Kidney glomerular epithelial cell (primary cell): ENCODE measurements at regions not wholly inside any gene's neighbourhood (a gene's known extent, or its start where the extent isn't known, plus 50 kb on each side); places are given as distances from the start of the nearest gene placed in this dataset.
A peak's percentile ranks its signal among the peaks of the same experiment; 100 is the strongest.
"Not testable (repeated sequence)": the region's sequence is repeated elsewhere in the genome, so short reads cannot be mapped to it uniquely, and the experiment has no call there.

ENCODE experiments used
- DNase-seq: peaks from one replicate; lab custom pipeline; 2025; lab: John Stamatoyannopoulos, UW

DNA sequence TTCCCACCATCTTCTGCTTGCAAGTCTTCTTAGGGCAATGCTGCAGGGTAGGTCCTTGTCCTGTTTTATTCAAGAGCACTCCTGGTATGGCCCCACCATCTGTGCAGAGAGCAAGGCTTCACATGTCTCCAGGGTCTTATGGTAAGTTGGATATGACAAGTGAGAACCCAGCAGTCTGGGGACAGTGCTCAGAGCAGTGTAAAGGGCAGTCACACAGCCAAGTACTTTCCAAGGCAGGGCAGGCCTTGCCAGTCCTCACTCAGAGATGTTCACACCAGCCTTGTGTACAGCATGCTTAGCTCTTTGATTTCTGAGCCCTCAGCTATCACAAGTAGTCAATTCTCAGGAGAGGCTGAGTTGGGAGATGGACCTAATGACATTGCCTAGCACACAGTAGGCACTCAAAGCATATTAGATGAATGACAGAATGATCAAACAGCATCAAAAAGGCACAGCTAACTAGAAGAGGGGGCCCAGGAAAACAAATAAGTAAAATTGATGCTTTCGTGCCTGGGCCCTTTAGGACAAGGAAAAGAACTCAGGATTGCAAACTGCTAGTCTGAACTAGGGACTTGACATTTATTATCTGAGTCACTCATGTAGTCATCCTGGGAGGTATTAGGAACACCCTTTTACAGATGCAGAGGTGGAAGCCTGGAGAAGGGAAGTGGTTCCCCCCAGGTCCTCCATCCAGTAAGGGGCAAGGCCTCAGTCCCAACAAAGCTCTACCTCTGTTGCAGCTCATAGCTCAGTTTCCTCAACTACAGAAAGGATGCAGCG lies 86.7 kb upstream of the CTAGE1 start:
- DNase-seq: peak; percentile 35

DNA sequence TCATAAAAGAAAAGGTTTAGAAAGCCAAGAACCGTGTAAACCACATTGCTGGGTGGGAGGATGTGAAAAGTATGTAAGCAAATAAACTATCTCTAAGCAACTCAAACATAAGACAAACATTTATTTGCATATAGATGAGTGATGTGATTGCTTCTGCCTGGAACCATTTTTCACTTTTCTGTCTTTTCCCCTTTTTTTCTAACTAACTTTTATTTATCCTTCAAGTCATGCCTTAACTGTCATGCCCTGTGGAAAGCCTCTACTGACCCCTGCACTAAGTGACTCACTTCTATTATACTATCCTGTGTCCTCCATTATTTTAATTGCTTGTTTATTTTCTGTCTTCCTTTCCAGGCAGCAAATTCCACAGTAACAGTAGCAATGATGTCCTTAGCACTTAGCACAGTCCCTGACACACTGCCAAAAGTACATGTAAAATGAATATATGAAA lies 87.5 kb upstream of the CTAGE1 start:
- peak; percentile 25 for DNase-seq

DNA sequence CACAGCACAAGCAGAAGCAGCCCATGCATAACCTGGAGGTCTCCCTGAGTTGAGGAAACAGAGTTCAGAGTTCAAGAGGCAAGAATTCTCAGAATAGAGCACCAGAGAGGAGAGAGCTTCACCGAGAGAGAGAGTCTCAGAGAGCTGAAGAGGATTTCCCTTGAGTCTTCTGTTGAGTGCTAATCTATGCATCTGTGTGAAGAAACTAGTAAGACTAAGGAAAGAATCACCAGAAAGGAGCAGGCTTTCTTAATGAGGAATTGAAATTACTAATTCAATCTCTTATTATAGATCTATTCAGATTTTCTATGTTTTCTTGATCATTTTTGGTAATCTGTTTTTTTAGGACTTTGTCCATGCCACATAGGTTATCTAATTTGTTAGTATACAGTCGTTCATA lies 89.3 kb upstream of the CTAGE1 start:
- DNase-seq: no peak

DNA sequence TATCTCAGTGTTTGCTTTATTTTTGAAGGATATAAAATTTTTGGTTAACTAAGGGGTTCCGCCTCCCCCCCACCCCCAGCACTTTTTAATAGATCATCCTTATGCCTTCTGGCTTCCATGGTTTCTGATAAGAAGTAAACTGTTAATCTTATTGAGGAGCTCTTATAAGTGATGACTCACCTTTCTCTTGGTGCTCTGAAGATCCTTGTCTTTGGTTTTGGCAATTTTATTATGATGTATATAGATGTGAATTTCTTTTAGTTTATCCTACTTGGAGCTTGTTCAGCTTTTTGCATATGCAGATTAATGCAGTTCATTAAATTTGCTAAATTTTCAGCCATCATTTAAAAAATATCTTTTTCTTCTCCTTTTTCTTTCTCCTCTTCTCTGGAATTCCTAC lies 91.7 kb upstream of the CTAGE1 start:
- no peak for DNase-seq

DNA sequence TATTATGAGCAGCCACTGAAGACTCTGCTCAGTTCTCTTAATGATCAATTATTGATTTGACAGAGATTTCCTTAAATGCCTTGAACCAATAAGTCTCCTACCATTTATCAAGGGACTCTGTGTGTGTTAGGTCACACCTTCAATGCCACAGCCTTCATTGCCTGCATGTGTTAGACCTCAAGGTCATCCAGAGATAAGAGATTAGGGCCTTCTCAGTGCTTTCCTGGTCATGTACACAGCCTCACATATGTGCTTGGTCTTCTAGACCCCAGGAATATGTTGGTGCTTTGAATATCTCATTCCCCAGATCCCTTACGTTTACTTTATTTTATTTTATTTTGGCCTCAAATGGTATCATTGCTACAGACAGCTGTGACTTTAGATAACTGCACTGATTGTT lies 93.0 kb upstream of the CTAGE1 start:
- DNase-seq: no peak

DNA sequence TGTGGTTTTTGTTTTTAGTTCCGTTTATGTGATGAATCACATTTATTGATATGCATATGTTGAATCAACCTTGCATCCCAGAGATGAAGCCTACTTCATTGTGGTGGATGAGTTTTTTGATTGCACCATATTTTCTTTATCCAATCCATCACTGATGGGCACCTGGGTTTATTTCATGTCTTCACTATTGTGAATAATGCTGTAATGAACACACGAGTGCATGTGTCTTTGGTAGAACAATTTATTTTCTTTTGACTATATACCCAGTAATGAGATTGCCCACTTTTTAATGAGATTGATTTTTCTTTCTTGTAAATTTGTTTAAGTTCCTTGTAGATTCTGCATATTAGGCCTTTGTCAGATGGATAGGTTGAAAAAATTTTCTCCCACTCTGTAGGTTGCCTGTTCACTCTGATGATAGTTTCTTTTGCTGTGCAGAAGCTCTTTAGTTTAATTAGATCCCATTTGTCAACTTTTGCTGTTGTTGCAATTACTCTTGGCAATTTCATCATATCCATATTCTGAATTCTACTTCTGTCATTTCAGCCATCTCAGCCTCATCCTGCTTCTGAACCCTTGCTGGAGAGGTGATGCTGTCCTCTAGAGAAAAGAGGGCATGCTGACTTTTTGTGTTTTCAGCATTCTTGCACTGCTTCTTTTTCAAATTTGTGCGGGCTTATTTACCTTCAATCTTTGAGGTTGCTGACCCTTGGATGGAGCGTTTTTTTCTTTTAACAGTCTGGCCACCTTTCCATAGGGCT lies 96.2 kb upstream of the CTAGE1 start:
- no peak for DNase-seq

DNA sequence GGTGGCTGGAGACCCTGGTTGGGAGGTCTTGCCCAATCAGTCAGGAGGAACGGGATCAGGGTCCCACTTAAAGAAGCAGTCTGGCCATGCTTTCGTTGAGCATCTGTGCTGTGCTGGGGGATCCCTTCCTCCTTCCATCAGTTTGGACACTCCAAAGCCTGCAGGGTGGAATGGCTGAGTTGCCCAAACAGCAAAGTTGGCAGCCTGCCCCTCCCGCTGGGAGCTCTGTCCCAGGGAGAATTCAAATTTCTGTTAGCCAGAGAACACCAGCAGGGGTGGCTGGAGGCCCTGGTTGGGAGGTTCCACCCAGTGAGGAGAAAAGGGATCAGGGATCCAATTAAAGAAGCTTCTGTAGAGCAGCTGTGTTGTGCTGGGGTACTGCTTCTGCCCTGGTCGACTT lies 96.9 kb upstream of the CTAGE1 start:
- DNase-seq: no peak

DNA sequence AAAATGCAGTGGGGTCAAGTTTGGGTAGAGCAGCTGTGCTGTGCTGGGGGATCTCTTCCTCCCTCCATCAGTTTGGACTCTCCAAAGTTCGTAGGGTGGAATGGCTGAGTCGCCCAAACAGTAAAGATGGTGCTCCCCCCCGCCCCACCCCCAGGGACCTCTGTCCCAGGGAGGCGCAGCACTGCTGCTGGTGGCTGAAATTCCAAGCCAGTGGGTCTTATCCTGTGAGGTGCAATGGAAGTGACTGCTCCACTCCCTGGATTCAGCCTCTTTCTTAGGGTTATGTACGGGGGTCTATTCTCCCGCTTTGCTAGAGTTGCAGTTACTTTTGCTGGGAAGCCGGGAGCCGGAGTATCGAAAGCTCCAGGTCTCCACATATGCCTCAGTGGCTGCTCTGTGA lies 97.5 kb upstream of the CTAGE1 start:
- no peak for DNase-seq

DNA sequence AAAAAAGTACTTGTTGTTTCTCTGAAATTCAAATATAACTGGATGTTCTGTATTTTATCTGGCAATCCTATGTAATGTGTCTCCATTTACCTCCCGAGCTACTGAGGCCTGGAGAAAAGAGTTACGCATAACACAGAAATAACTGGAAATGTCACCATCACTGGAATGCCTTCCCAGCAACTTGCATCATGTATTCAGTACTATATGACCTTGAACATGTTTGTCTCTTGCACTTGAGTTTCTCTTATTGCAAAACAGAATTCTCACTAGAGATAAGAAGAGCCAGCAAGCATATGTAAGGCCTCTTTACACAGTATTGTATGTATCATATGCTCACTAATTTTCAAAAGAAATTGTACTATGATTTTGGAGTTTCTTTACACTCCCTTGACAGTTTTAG lies 99.6 kb upstream of the CTAGE1 start:
- no peak for DNase-seq

DNA sequence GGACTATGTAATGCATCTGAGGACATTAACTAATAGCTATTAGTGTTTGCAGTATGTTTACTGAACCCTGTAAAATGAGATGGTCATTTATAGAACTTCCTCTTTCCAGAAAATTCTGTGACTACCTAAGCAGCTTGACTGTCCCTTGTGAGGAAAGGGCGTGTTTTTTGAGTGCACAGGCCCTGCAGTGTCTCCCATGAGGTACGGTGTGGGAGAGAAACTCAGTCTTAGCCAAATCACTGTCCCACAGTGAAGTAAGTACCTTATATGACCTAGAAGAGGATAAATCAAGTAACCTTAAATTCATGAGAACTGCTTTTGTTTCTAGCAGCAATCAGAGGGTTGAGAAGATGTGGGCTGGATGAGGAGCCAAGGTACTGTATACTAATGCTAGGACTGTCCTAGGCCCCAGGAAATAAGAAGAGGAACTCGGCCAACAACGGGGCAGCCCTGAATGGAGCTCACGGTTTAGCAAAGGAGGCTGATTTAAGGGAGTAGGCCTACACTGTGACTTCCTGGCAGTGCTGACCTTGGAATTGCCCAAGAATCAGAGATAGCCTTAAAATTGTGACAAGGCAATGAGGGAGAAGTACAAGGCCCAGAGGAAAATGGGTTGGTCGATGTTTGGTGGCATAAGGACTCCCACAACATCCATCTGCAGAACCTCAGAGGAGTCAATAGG lies 103.5 kb upstream of the CTAGE1 start:
- DNase-seq: no peak

DNA sequence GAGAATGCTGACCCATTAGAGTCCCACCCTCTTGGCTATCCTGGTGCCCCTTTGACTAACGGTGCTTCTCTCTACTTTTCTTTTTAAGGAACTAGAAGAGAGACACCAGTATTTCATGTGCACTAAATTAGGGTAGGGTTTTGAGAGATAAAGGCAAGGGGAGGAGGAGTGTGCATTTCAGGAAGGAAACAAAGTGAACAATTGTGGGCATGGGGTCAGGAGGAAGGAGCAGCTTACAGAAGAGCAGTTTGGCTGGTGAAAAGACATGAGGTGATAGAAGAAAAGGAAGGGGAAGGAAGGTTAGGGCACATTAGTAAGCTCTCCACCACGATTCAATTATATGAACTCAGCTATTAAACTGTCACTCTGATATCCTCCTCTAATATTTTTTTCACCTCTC lies 105.8 kb upstream of the CTAGE1 start:
- DNase-seq: no peak

DNA sequence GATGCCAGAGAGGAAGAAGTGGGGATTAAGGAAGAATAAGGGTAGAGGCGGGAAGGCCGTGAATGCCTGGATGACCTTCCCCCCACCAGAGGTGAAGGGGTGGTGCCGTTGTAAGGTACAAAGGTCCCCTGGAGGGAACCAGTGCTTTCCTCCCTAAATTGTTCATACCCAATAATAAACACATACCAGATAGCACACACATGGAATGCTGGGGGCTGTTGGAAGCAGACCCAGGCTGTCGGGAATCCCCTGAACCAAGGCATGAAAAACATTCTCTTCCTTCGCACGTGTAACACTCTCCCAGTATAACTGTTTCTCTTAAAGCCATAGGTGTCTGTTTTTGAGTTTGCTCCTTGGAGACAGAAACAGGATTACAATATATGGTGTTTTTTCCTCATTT lies 107.1 kb upstream of the CTAGE1 start:
- no peak for DNase-seq

DNA sequence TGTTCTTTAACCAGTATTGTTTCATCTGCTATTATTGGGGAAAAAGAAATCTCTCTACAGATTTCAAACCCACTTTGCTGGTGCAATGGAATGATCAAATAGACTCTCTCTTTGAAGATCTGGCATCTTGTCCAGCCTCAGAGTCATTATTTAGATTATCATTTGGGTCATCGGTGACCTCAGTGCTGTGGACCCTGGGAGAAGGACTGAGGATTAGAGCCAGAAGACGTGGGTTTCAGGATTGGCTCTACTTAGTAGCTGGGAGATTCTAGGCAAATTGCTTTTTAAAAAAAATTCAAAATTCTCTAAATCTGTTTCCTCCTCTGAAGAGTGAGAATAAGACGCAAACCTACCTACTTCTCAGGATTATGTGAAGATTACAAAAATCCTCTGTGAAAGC lies 107.6 kb upstream of the CTAGE1 start:
- no peak for DNase-seq

DNA sequence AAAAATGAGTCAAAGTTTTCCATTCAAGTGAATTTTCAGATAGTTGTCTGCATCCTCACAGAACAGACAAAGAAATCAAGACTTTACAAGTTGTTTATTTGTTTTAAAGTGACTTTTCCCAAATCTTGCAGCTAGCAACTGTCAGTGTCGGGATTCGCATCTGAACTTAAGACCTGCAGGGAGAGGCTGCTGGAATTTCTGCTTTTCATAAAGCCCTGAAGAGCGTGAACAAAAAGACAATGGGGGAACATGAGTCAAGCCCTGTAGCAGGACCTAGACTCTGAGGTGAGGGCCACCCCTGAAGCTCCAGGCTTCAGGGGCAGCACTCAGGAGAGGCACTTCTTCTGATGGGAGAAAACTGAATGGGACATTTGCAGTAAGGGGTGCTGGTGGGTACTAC lies 108.2 kb upstream of the CTAGE1 start:
- no peak for DNase-seq

DNA sequence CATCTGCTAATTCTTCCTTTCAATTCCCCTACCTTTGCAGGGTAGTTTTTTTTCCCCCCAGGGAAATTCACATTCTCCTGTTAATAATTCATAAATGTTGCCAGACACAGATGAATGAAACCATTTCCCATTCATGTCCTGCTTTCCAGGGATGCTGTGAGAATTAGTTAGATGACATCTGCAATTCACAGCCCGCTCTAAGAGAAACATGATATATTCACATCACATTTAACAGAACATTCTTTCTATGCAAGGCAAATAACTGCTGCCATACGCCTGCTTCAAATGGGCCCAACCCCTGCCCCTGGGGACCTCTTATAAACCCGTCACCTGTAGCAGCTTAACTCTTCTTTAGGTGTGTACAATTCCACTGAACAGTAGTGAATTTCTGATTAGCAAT lies 110.6 kb upstream of the CTAGE1 start:
- no peak for DNase-seq

DNA sequence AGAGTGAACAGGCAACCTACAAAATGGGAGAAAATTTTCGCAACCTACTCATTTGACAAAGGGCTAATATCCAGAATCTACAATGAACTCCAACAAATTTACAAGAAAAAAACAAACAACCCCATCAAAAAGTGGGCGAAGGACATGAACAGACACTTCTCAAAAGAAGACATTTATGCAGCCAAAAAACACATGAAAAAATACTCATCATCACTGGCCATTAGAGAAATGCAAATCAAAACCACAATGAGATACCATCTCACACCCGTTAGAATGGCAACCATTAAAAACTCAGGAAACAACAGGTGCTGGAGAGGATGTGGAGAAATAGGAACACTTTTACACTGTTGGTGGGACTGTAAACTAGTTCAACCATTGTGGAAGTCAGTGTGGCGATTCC lies 117.0 kb upstream of the CTAGE1 start:
- DNase-seq: not testable (repeated sequence)

DNA sequence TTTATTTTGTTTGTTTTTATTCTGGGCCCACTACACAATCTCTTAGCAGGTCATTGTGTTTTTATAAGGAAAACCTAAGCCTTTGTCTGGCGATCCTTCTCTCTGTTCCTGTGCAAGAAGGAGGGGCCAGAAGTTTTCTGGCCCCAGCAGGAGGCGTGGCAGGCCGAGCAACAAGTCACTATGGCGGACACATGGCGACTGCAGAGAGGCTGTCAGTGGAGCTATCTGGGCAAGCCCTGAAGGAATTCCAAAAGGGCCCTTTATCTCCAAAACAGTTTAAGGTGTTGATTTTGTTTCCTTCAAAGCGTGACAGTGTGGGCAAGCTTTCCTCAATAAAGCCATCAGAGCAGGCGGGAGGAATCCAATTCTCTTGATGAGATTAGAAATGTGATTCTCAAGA lies 118.8 kb upstream of the CTAGE1 start:
- no peak for DNase-seq

DNA sequence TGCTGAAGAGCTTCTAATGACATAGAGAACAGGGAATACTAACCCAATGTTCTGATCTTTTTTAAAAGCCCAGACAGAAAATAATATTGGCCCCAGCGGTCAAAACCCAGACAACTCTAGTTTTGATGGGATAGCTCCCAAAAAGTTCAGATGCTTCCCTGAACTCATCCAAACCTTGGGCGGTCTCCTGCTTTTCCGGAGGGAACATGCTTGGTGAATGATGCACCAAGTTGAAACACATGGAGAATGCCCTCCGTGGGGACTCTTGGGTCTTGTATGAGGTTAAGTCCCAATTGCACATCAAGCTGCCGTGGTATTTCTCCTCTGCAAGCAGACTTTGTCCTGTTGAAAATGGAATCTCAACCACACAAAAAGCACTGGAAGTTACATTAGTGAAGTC lies 120.7 kb upstream of the CTAGE1 start:
- DNase-seq: no peak

DNA sequence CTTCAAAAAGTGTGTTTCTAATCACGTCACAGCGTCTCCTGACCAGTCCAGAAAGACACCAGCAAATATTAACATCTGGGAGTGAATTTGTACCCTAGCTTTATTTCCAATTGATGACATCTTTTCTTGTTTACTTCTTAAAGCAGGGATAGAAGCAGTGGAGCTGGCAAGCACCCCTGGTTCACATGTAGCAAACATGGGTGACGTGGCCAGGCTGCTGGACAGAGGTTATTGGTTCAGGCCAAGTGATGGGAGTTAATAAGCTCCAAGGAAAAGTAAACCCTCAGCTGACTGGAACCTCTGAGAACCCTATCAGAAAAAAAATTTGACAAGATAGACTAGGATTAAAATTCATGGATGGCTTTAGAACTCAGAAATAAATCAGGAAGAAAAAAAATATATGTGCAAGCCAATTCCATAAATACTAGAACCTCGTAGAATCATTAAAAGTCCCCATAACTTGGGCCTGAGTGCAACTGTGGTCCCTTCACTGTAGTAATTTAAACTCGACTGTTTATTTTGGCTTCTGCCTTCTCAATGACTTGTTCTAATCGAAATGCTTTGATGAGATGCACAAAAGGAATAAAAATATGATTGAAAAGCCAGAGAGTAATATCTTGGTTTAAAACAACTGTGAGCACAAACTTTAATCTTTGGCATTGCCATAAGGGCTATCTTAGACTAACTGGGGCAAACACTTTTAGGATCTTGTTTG lies 121.5 kb upstream of the CTAGE1 start:
- no peak for DNase-seq

DNA sequence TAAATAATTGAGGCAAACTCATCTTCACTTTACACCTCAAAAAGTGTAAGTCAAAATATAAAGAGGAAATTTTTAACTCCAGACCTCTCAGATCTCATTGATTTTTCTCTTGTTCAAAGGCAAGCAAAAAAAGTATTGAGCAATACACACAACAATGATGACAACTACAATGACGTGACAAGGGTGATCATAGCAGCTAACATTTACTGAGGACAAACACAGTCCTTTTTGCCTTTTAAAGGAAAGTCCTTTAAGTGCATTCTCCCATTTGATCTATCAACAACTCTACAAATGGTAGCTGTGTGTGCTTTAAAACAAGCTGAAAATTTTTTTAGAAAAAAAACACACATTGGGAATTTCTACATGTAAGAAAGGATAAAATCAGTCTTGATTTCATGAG lies 123.5 kb upstream of the CTAGE1 start:
- no peak for DNase-seq

DNA sequence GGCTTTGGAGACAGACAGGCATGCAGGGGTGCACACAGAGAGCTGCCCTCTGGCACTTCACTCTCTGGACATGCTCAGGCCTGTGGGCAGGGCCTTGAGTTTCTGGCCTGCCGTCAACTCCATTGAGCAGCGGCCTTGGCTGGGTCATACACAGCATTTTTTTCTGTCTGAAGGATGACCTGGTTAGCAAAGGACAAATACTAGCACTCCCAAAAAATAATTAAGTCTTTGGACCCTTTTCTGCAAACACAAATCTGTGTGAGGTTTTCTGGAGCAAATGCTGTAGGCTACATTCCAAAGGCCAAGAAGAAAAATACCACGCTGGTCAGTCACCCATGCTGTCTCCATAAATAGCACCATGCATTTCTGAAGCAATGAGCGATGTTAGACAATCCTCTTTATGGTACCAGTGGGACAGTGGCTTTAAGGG lies 124.7 kb upstream of the CTAGE1 start:
- DNase-seq: no peak

DNA sequence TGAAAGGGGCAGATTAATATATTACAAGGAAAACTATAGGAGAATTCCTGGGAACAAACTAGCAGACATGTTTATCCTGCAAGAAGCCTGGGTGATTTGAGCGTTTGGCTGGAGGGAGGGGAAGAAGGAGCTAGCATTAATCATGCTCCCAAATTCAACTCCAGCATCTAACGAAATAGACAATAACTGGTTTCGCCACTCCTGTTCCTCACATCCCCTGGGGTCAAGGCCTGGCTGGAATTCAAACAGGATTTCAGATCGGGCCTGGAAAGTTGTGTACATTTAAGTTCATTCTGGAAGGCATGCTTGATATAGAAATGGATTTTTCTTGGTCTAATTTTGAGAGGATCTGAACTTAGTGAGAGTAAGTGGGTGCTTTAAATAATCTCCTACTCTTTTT lies 126.1 kb upstream of the CTAGE1 start:
- DNase-seq: no peak
